HAP-1 (cell line): ENCODE measurements at regions not wholly inside any gene's neighbourhood (a gene's known extent, or its start where the extent isn't known, plus 50 kb on each side); places are given as distances from the start of the nearest gene placed in this dataset.
A peak's percentile ranks its signal among the peaks of the same experiment; 100 is the strongest.

Source experiments
- DNase-seq, 2 experiments: peaks; one replicate each; pipeline ENCODE4 v3.0.0-alpha.2; 2016 to 2020; ENCODE audit warnings: low spot score in 2 of 2
- H3K27me3 ChIP-seq: fragments of 250-450 bp; sonication (Bioruptor Pico); 2 replicates; pipeline ENCODE4 v1.5.1; 2020; ENCODE audit warnings: low read depth, mild to moderate bottlenecking, moderate library complexity
- H3K36me3 ChIP-seq: fragments of 250-450 bp; sonication (Bioruptor Pico); replicated peaks from 2 replicates; pipeline ENCODE4 v1.5.1; 2020; ENCODE audit warnings: mild to moderate bottlenecking
- H3K4me1 ChIP-seq: fragments of 250-450 bp; sonication (Bioruptor Pico); 2 replicates; pipeline ENCODE4 v1.5.1; 2020; ENCODE audit warnings: mild to moderate bottlenecking
- H3K4me3 ChIP-seq: fragments of 250-450 bp; sonication (Bioruptor Pico); 2 replicates; pipeline ENCODE4 v1.5.1; 2020; ENCODE audit warnings: mild to moderate bottlenecking, moderate library complexity
- H3K9me3 ChIP-seq: fragments of 250-450 bp; sonication (Bioruptor Pico); 2 replicates; pipeline ENCODE4 v1.5.1; 2020; ENCODE audit warnings: mild to moderate bottlenecking, moderate library complexity
- in situ Hi-C: fragments of 300-500 bp; cut with MboI; formaldehyde crosslinking; loops from 3 replicates; pipeline ENCODE4 v1.14.3; 2020; ENCODE audit warnings: low sequenced_read_pairs, inconsistent platforms, mixed read lengths

GRCh38 chr1:11338284-11338924 lies 65.4 kb downstream of the UBIAD1 start:
- no peaks in the 10 kb centered on the region; the same call in 1 of the 2 replicates for H3K4me1 ChIP-seq
- DNase-seq: no peak
- in situ Hi-C loops: no loop called here
- H3K9me3 ChIP-seq: no peaks in the 10 kb centered on the region
- no peaks in the 10 kb centered on the region; the same call in 1 of the 2 replicates for H3K36me3 ChIP-seq
- H3K4me3 ChIP-seq: no peak overlapping the region
- peaks cover 6% of the 10 kb centered on the region; the same call in 1 of the 2 replicates for H3K27me3 ChIP-seq

- H3K36me3 ChIP-seq: no peaks in the 10 kb centered on the region; the same call in 1 of the 2 replicates
- no peaks in the 10 kb centered on the region for H3K9me3 ChIP-seq
- peaks cover 6% of the 10 kb centered on the region; the same call in 1 of the 2 replicates for H3K27me3 ChIP-seq
- in situ Hi-C loops: no loop called here
- DNase-seq: peak in 1 of 2 experiments; percentile 50
- H3K4me1 ChIP-seq: no peaks in the 10 kb centered on the region; the same call in 1 of the 2 replicates
- no peak overlapping the region for H3K4me3 ChIP-seq
Measured at GRCh38 chr1:11339346-11340232, 66.6 kb downstream of the UBIAD1 start.

- in situ Hi-C loops: no loop called here
- Histone ChIP-seq H3K36me3 (no peaks in the 10 kb centered on the region; the same call in 1 of the 2 replicates), H3K27me3 (peaks cover 6% of the 10 kb centered on the region; the same call in 1 of the 2 replicates), H3K9me3 (no peaks in the 10 kb centered on the region), H3K4me3 (no peak overlapping the region), H3K4me1 (no peaks in the 10 kb centered on the region; the same call in 1 of the 2 replicates)
- no peak for DNase-seq
Measured at GRCh38 chr1:11340233-11340632, 67.2 kb downstream of the UBIAD1 start.

- DNase-seq: no peak
- H3K36me3 ChIP-seq: no peaks in the 10 kb centered on the region; the same call in 1 of the 2 replicates
- in situ Hi-C loops: no loop called here
- H3K9me3 ChIP-seq: no peaks in the 10 kb centered on the region
- H3K4me1 ChIP-seq: no peaks in the 10 kb centered on the region; the same call in 1 of the 2 replicates
- H3K27me3 ChIP-seq: peaks cover 6% of the 10 kb centered on the region; the same call in 1 of the 2 replicates
- H3K4me3 ChIP-seq: no peak overlapping the region
Measured at GRCh38 chr1:11341901-11342552, 69.0 kb downstream of the UBIAD1 start.

- Histone ChIP-seq H3K9me3 (no peaks in the 10 kb centered on the region), H3K27me3 (peaks cover 6% of the 10 kb centered on the region; the same call in 1 of the 2 replicates), H3K36me3 (no peaks in the 10 kb centered on the region), H3K4me3 (no peak overlapping the region), H3K4me1 (no peaks in the 10 kb centered on the region; the same call in 1 of the 2 replicates)
- no peak for DNase-seq
- in situ Hi-C loops: no loop called here
Measured at GRCh38 chr1:11342621-11343032, 69.6 kb downstream of the UBIAD1 start.

- in situ Hi-C loops: no loop called here
- DNase-seq: peak; percentile 12 to 27
Measured at GRCh38 chr1:11345971-11346715, 73.1 kb downstream of the UBIAD1 start.

GRCh38 chr1:11350265-11350664 lies 77.3 kb downstream of the UBIAD1 start:
- DNase-seq: no peak
- H3K9me3 ChIP-seq: no peaks in the 10 kb centered on the region
- H3K4me3 ChIP-seq: no peak overlapping the region
- in situ Hi-C loops: no loop called here
- no peaks in the 10 kb centered on the region; the same call in 1 of the 2 replicates for H3K4me1 ChIP-seq
- no peaks in the 10 kb centered on the region for H3K36me3 ChIP-seq
- H3K27me3 ChIP-seq: no peaks in the 10 kb centered on the region

More at GRCh38 chr1:11345971-11346715, 73.1 kb downstream of the UBIAD1 start:
- Histone ChIP-seq H3K4me3 (no peak overlapping the region), H3K36me3 (no peaks in the 10 kb centered on the region), H3K9me3 (no peaks in the 10 kb centered on the region), H3K27me3 (no peaks in the 10 kb centered on the region), H3K4me1 (no peaks in the 10 kb centered on the region; the same call in 1 of the 2 replicates)

GRCh38 chr1:11352058-11352715 lies 79.2 kb downstream of the UBIAD1 start:
- DNase-seq: no peak
- Histone ChIP-seq H3K36me3 (no peaks in the 10 kb centered on the region), H3K27me3 (no peaks in the 10 kb centered on the region), H3K9me3 (no peaks in the 10 kb centered on the region), H3K4me1 (no peaks in the 10 kb centered on the region), H3K4me3 (no peak overlapping the region)
- in situ Hi-C loops: no loop called here

GRCh38 chr1:11352816-11353799 lies 80.1 kb downstream of the UBIAD1 start:
- Histone ChIP-seq H3K4me3 (no peak overlapping the region), H3K36me3 (no peaks in the 10 kb centered on the region), H3K9me3 (no peaks in the 10 kb centered on the region), H3K4me1 (no peaks in the 10 kb centered on the region), H3K27me3 (no peaks in the 10 kb centered on the region)
- DNase-seq: no peak
- in situ Hi-C loops: no loop called here

- in situ Hi-C loops: no loop called here
- no peak for DNase-seq
- no peak overlapping the region for H3K4me3 ChIP-seq
- H3K27me3 ChIP-seq: no peaks in the 10 kb centered on the region; the same call in 1 of the 2 replicates
- no peaks in the 10 kb centered on the region for H3K36me3 ChIP-seq
- H3K4me1 ChIP-seq: no peaks in the 10 kb centered on the region
- H3K9me3 ChIP-seq: no peaks in the 10 kb centered on the region
Measured at GRCh38 chr1:11354893-11355553, 82.0 kb downstream of the UBIAD1 start.
